HG03460 (cell line): ENCODE measurements at regions not wholly inside any gene's neighbourhood (a gene's known extent, or its start where the extent isn't known, plus 50 kb on each side); places are given as distances from the start of the nearest gene placed in this dataset.

Experiments used
- ATAC-seq: cut with Tn5 transposase; IDR thresholded peaks from one replicate; pipeline ENCODE4 v1.9.1; 2021; ENCODE audit not compliant: unreplicated experiment

GRCh38 chr5:168177831-168178450 lies 113.5 kb upstream of the WWC1 start:
- ATAC-seq, result no peak

GRCh38 chr5:168179192-168179593 lies 112.3 kb upstream of the WWC1 start:
- ATAC-seq, result no peak

DNA sequence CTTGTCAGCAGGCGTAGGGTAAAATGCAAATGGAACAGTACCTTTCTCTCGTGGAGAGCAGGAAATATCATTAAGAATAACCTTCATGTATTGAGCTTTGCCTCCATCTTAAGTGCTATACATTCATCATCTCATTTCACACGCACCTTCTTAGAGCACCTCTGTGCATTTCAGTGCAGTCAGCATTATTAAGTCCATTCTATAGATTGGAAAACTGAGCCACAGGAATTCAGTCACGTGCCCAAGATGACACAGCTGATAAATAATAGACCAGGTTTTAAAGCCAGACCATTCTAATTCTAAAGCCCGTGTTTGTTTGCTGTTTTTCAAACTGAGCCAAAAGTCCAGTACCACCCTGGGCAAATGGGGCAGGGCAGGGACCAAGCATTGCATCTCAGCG lies 109.2 kb upstream of the WWC1 start:
- no peak for ATAC-seq

GRCh38 chr5:168184103-168184502 lies 107.3 kb upstream of the WWC1 start:
- ATAC-seq, result no peak

DNA sequence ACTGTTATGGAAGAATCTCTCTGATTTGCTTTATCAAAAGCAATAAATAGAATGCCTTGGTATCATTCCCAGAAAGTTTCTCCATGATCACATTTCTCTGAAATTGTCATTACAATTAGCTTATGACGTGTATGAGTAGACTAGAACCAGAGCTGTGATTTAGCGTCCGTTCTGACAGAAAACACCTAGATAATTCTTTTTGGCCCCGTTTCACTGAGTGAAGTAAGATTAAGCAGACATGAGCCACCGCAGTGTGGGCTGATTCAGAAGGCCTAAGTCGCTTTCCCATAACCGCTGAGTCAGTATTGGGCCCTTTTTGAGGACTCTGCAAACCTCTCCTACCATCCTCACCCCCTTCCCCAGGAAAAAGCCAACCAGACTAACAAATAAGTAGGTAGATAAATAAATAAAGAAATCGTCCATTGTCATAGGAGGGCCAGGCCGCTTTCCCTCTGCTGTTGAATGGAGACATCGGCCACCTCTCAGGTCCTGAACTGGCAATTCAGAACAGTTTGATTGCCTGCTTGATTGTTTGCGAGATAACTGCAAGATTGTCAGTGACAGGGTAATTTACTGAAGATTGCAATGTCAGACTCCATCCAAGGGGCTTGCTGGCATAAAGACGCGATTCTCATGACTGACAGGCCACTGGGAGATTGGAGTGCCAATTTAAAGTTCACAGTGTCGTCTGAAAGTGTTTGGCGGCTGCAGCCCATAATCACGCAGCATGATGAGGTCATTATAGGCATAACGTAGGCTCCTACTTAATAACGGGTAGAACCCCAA lies 105.0 kb upstream of the WWC1 start:
- no peak for ATAC-seq

DNA sequence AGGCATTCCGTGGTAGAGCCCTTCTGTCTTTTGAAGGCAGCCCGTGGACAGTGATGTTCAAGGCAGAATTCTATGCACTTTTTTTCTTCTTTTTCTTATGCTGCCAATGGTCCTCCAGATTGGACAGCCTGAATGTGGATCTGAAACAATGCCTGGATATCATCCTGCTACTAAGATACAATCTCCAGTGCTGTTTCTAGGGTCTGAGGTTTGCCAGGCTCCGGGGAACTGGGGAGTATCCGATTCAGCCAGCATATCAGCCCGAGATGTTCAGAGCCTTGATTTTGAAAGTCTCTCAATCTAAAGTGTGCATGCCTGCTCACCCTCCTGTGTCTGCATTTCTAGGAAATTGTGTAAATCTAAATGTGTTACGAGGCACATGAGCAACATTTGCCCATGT lies 103.8 kb upstream of the WWC1 start:
- no peak for ATAC-seq

- ATAC-seq, result no peak
These were observed 103.3 kb upstream of the WWC1 start for GRCh38 chr5:168188182-168188581.

DNA sequence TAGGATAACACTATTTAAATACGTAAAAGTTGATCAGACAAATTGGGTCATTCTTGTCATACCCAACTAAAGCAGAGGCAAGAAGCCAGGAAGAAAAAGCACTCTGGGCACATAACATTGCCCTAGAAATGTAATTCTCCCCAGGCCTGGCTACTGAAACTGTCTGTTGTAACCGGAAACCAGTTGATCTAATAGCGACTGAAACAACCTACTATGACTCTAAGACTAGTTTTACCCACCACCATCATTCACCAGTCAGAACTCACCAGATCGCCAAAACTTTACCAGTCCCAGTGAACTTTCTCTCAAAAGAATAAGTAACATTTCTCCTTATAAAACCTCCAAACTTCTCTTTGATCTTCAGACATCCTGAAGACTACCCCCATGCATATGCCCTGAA lies 99.3 kb upstream of the WWC1 start:
- ATAC-seq, result no peak

GRCh38 chr5:168193493-168194250 lies 97.8 kb upstream of the WWC1 start:
- no peak for ATAC-seq

DNA sequence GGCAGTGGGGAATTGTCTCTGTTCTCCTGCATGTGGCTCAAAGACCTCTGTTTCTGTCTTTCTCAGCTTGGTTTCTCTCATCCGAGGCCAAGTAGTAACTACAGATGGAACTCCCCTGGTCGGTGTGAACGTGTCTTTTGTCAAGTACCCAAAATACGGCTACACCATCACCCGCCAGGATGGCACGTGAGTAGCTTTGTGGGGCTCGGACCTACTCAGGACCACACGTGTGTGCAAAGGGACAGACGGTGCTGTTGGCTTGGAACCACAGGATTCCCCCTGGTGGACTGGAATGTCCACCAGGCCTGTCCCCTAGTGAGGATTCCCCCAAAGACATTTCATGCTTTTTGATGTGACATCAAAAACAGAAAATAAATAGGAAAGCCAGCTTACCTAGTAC lies 96.3 kb upstream of the WWC1 start:
- ATAC-seq, result no peak

DNA sequence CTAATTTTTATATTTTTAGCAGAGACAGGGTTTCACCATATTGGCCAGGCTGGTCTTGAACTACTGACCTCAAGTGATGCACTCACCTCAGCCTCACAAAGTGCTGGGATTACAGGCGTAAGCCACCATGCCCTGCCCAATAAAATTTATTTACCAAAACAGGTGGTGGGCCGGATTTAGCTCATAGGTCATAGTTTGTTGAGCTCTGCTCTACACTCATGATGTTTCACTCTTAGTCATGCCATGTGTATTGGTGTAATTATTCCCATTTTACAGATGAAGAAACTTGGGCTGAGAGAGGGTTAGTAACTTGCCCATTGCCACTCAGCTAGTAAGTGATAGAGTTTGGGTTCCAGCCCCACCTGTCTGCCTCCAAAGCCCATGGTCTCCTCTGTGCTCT lies 93.1 kb upstream of the WWC1 start:
- ATAC-seq, result no peak

- ATAC-seq, result no peak
These were observed 88.4 kb upstream of the WWC1 start for GRCh38 chr5:168202996-168203395.

DNA sequence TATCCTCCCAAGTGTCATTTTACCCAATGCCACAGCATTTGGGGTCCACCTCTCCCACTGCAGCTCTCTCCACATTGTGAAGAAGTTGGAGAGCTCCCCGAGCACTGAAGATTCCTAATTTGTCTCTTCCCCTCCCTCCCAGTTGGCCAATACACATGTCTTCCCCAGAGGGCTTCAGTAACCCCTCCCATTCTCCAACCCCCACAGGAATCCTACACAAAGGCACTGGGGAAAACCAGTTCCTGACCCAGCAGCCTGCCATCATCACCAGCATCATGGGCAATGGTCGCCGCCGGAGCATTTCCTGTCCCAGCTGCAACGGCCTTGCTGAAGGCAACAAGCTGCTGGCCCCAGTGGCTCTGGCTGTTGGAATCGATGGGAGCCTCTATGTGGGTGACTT lies 87.3 kb upstream of the WWC1 start:
- ATAC-seq, result no peak

GRCh38 chr5:168207450-168208029 lies 83.9 kb upstream of the WWC1 start:
- no peak for ATAC-seq

GRCh38 chr5:168209244-168209995 lies 82.0 kb upstream of the WWC1 start:
- no peak for ATAC-seq

DNA sequence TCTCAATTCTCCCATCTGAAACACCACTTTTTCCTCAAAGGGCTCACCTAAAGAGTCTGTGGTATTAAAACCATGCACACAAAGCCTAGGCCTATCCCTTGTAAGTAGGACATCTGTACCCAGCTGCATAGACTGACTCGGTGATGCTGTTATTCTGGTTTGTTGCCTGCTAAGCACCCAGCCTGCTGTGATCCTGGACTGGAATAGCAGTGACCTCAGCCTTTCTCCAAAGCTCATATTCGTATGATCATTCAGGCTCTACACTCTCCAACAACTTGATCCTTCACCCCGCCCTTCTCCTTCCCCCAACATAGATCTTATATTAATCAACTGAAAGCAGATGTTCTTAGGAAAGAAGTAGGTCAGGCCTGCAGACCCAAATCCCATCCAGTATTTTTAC lies 81.4 kb upstream of the WWC1 start:
- ATAC-seq, result no peak

GRCh38 chr5:168211245-168211644 lies 80.2 kb upstream of the WWC1 start:
- ATAC-seq, result no peak

DNA sequence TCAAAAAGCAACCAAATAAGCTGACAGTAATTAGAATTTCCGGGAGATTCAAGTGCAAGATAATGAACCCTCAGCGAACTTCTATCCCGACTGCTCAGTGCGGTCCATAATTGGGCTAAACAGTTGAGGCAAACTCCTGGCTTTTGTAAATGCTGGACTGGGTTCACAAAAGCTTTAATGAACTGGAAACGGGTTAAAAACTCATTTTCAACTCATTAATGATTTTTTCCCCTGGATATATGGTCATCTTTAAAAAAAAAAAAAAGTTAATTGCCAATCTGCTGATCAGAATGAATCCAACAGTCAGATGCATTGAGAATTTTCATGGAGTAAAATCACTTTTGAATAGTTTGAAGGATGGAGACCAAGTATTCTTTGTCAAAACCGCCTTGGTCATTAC lies 79.5 kb upstream of the WWC1 start:
- no peak for ATAC-seq

DNA sequence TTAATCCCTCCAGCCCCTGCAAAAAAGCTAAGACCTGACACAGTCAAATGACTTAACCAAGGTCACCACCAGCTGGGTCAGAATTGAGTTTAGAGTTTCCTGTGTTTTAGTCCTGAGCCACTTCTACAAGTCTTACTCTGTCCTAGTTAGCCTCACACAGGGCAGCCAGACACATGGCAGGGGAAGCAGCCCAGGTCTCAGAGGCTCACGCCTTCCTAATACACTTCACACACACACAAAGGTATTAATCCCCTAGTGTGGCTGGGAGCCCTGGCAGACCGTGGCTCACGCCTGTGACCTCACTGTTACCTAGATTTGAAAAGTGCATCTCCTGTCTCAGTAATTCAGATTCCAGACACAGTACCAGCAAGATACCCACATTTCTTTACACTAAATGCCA lies 77.4 kb upstream of the WWC1 start:
- ATAC-seq, result no peak

GRCh38 chr5:168214886-168215285 lies 76.6 kb upstream of the WWC1 start:
- no peak for ATAC-seq

- ATAC-seq, result no peak
These were observed 75.8 kb upstream of the WWC1 start for GRCh38 chr5:168215646-168216045.
